Activated CD8-positive, alpha-beta memory T cell treated with anti-CD3 and anti-CD28 coated beads, Interleukin-2, amount 50 U/mL, for 1 hour (primary cell): ENCODE measurements at regions not wholly inside any gene's neighbourhood (a gene's known extent, or its start where the extent isn't known, plus 50 kb on each side); places are given as distances from the start of the nearest gene placed in this dataset.

Experiments
- DNase-seq: peaks from one replicate; pipeline ENCODE4 v3.0.0-alpha.2; 2020; ENCODE audit errors: extremely low read depth

GRCh38 chr10:62631241-62631640 is 173.3 kb upstream of the ADO start:
- no peak for DNase-seq

GRCh38 chr10:62632071-62632809 is 172.3 kb upstream of the ADO start:
- no peak for DNase-seq

GRCh38 chr10:62633976-62634375 is 170.5 kb upstream of the ADO start:
- no peak for DNase-seq

GRCh38 chr10:62634576-62634975 is 169.9 kb upstream of the ADO start:
- DNase-seq, result no peak

- DNase-seq, result no peak
Measured at GRCh38 chr10:62635127-62635526, 169.4 kb upstream of the ADO start.

- DNase-seq, result no peak
Measured at GRCh38 chr10:62636825-62637248, 167.7 kb upstream of the ADO start.

- no peak for DNase-seq
Measured at GRCh38 chr10:62637249-62638061, 167.1 kb upstream of the ADO start.

GRCh38 chr10:62638062-62638477 is 166.4 kb upstream of the ADO start:
- no peak for DNase-seq

GRCh38 chr10:62639144-62639543 is 165.4 kb upstream of the ADO start:
- no peak for DNase-seq

- no peak for DNase-seq
Measured at GRCh38 chr10:62640411-62640810, 164.1 kb upstream of the ADO start.

GRCh38 chr10:62643606-62644587 is 160.6 kb upstream of the ADO start:
- DNase-seq, result no peak

- DNase-seq, result no peak
Measured at GRCh38 chr10:62647375-62648092, 157.0 kb upstream of the ADO start.

GRCh38 chr10:62648921-62649320 is 155.6 kb upstream of the ADO start:
- DNase-seq, result no peak

- no peak for DNase-seq
Measured at GRCh38 chr10:62650411-62650810, 154.1 kb upstream of the ADO start.

GRCh38 chr10:62651341-62651740 is 153.2 kb upstream of the ADO start:
- DNase-seq, result no peak

- no peak for DNase-seq
Measured at GRCh38 chr10:62652114-62652513, 152.4 kb upstream of the ADO start.

GRCh38 chr10:62652564-62652963 is 152.0 kb upstream of the ADO start:
- DNase-seq, result no peak

GRCh38 chr10:62653254-62653653 is 151.3 kb upstream of the ADO start:
- DNase-seq, result no peak

GRCh38 chr10:62654966-62655336 is 149.6 kb upstream of the ADO start:
- DNase-seq, result no peak

- DNase-seq, result no peak
Measured at GRCh38 chr10:62655337-62655994, 149.1 kb upstream of the ADO start.
